GM21390 (cell line): ENCODE measurements at regions not wholly inside any gene's neighbourhood (a gene's known extent, or its start where the extent isn't known, plus 50 kb on each side); places are given as distances from the start of the nearest gene placed in this dataset.

Experiments used
- ATAC-seq: cut with Tn5 transposase; IDR thresholded peaks from one replicate; pipeline ENCODE4 v1.9.1; 2021; ENCODE audit not compliant: unreplicated experiment

DNA sequence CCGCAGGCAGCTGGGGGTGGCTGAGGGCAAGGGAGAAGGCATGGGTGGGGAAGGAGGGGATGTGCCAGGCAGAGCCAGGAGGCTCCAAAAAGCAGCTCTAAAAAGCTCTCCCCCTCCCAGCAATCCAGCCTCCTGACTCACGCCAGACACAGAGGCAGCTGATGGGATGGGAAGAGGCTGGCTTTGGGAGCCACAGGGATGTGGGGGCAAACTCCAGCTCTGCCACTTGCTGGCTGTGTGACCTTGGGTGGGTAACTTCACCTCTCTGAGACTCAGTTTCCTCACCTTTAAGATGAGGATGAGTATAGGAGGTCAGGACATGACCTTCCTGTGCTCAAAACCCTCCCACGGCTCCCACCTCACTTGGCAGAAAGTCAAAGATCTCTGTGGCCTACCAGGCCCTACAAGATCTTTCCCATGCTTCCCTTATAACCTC lies 148.9 kb downstream of the CEBPB start:
- no peak for ATAC-seq

DNA sequence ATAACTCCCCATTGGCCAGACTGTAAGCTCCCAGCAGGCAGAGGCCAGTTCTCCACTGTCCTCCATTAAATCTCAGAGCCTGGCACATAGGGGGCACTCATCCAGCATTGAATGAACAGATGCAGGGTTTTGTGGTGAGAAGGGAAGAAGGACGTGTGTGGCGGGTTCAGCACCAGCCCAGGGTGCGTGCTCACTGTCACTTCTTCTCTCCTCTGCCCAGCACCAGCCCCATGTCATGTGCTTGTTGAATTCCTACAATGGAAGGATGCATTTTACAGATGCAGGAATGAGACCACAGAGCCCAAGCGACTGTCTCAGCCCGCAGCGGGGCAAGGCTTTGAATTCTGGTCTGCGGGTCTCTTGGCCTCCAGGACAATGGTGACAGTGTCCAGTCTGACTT lies 149.9 kb downstream of the CEBPB start:
- ATAC-seq = no peak

DNA sequence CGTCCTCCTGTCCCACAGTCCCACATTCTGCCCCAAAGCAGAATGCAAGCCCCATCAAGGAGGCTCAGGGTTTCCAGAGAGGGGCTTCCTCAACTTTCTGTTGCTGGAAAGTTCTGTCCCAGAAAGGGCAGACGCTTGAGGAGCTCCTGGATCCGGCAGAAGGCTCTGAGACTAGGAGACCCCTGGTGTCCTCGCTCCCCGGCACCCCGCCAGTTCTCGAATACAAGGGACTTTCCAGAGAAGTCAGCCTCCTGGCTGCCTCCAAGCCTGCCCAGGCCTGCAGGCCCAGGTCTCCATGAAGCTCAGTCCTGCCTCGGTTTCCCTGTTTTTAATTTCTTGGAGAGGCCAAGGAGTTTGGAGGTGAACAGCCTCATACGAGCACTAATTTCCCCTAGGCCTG lies 150.4 kb downstream of the CEBPB start:
- ATAC-seq = no peak

DNA sequence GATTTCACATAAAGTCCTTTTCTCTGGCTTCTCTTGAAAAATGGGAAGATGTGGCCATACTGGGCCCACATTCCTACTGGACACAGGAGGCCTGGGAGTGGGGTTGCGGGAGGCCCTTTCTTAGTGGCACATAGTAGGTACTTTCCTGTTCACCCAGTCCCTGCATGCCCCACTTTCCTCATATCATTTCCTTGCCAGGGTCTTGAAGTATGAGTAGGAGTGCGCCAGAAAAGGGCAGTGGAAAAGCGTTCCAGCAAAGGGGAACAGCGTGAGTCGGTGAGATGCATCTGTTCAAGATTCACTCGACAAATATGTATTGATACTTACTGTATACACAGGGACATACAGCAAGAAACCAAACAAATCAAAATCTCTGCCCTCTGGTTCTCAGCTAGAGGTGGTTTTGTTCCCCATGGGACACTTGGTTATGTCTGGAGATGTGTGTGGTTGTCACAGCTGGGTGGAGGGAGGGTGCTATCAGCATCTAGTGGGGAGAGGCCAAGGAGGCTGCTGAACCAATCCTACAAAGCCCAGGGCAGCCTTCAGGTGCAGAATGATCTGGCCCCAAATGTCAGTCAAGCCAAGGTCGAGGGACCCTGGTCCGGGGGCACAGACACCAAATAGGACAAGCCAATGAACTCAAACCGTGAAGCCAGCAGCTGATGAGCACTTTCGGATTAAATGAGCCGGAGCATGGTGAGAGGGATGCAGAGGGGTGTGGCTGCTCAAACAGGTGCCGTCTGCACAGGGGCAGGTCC lies 151.4 kb downstream of the CEBPB start:
- ATAC-seq = no peak

DNA sequence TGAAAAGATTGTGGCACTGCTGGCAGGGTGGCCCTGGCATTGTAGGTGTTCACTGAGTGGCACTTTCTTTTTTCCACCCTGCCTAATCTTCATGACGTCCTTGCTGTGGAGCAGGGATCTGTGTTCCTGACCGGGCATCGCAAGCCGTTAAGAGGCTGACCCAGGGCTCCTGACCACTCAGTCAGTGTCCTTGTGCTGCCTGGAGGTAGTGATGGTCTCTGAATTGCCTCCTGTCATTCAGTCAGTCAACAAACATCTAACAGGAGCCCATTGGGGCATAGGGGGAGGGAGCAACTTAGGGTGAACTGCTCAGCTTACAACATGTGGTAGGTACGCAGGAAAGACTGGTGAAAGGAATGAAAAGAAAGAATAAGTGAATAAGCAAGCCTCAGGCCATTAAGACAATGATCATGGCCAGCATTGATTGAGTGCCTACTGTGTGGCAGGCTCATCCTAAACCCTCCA lies 152.0 kb downstream of the CEBPB start:
- no peak for ATAC-seq

DNA sequence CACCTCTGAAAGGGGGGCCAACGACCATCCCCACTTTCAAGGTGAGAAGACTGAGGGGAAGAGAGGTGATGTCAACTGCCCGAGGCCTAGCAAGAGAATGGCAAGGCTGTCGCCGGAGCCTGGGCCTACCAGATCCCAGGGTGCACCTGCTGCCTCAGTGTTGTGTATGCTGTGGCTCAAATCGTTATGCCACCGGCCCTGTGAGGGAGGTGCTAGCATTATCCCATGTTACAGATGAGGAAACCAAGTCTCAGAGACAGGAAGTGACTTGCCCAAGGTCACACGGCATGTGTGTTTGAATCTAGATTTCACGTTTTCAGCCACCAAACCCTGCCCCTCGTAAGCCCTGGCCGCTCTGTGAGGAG lies 152.5 kb downstream of the CEBPB start:
- no peak for ATAC-seq

DNA sequence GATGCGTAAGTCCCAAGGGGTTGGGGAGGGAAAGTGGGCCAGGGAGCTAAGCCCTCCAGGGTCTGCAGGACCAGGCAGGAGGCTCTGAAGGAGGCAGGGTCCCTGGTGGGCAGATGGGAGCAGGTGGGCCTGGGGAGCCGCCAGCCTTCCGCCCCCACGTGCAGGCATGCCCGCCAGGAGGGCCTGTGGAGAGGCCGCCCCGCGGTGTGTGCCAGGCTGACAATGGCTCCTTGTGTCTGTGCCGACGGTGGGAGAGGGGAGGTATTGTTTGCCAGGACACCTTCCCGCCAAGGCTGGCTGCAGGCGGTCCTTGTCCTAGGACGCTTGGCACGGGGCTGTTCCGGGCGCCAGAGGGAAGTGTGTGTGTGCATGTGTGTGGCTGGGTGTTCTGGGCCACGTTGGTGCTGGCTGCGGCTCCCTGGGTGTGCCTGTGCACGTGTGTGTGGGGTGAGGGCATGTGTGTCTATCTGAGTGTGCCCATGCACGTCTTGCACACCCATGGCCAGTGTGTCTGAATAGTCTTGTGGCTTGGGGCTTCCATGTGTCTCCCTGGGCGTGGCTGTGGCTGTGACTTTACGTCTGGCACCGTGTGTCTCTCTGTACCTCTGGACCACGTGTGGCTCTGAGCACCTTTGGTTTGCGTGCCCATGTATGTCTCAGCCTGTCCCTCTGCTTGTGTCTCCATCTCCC lies 153.0 kb downstream of the CEBPB start:
- ATAC-seq = no peak

DNA sequence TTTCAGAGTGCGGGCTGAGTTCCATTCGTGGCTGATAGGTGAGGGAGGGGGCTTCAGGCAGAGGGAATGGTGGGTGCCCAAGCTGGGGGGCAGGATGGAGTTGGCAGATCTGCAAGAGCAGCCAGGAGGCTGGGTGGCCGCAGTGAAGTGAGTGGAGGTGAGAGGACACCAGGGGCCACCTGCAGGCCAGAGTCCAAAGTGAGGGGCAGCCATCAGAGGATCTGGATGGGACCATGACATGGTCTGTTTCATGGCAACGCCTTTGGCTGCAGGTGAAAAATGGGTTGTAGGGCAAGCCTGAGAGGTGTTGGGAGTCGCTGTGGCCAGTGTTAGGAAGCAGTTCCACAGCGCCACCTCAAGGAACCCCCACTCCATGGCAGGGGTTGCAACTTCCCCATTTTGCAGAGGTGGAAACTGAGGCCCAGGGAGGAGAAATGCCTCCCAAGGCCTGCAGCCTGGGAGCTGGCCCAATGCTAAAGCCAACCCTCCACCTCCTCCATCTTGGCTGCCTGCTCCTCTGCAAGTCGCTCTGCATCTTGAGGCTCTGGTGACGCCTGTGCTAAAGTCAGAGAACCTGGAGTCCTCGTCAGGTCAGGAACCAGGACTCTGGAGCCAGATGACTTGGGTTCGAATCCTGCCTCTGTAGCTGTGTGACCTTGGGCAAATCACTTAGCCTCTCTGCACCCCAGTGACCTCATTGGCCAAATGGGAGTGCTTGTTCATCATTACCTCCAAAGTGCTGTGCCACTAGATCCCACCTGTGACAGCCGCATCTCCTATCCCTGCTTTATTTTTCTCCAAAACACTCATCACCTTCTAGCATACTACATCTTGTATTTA lies 153.8 kb downstream of the CEBPB start:
- ATAC-seq = no peak

DNA sequence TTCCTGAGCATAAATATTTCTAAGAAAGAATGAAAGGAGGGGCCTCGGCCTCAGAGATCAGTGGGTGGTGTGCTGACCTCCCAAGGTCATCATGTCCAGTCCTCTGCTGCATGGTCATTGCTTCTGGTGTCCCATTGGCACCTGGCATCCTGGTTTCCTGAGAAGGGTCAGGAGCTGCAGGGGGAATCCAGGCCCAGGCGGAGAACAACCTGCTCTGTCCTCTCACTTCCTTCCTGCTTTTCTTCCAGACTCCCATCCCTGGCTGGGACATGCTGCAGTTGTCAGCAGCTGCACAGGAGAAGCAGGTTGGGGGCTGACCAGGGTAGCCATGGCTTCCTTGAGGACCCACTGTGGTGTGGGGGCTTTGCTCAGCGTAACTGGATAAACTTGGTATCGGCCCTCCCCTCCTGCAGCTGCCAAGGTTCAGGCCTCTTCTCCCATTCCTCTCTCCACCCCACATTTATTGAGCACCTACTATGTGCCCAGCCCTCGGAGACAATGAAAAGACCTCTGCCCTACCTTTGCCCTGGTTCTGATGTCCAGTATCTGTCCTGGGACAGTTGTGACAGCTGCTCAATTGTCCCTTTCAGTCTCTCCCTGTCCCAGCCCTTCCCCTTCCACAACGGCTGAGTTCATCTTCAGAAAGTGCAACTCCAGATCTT lies 155.2 kb downstream of the CEBPB start:
- ATAC-seq = no peak

DNA sequence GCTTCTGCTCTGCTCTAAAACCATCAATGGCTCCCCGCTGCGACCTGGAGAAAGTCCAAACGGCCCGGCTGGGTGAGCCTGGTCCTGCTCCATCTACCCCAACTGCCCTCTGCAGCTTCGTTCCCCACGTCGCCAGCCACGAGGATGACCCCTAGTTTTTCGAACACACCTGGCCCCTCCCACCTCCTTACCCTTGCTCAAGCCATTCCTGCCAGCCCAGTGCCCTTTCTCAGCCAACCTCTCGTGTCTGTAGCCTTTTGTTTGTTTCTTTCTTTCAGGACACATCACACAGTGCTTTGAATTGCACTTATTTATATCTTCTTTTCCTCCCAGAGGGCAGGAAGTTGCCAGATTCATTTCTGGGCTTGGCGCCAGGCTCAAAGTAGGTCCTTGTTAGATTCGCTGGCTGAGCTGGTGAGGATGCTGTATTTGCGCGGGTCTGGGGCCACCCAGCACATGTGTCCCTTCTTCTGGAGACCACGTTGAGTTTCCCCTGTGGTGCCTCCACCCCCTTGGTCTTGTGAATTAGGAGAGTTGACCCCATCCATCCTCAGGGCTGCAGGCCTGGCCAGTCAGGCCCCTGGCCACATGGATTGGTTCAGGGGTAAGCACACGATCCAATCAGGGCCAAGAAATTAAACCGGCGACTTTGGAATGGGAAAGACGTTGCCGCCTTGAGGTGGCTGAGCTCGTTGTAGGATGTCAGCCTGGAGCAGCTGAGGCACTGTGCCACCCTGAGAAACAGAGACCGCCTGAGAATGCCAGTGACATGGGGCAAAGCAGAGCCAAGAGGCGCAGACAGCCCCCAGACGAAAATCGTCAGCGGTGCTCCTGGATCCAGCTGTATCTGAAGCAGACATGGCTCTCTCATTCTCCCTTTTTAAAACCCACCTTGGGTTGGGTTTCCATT lies 156.0 kb downstream of the CEBPB start:
- no peak for ATAC-seq

DNA sequence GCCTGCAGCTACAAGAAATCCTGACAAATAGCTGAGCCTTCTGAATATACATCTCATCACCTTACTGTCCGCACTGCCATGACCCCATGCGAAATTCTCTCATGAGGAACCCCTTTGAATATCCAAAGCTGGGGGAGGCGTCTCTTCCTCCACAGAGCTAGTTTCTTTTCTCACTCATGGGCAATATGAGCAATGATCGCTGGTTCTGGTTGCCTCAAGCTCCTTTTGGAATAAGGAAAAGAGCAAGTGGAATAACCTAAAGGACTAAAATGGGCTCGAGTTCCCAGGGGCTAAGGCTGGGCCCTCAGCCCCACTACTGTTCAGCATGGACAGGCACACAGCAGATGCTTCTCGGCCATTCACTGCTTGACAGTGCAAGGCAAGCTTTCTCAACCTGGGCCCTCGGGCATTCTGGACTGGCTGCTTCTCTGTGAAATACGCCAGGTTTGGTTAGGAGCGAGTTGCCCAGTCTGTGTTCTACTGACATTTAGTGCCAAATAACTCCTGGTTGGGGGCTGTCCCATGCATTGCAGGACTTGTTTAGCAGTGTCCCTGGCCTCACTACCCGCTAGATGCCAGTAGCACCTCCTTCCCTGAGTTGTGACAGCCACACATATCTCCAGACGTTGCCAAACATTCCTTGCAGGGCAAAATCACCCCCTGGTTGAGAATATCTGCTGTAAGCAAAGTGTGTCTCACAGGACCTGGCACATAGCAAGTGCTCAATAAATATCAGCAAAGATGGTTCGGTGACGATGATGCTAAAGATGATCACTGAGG lies 156.8 kb downstream of the CEBPB start:
- no peak for ATAC-seq

DNA sequence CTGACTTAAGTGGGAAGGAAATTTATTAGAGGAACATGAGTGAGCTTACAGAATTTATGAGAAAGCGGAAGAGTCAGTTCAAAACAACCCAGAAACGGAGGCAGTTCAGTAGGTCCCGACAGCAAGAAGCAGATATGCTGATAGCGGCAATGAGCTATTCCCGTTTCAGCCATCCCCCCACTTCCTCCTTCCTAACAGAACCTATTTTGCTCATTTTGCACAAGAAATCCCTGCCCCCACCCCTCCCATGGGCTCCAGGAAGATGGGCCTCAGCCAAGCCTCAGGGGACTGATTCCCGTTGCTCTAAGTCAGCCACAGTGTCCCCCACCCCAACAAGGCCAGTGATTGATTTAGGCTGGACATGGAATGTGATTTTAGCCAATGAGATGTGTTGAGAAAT lies 157.5 kb downstream of the CEBPB start:
- ATAC-seq = no peak

DNA sequence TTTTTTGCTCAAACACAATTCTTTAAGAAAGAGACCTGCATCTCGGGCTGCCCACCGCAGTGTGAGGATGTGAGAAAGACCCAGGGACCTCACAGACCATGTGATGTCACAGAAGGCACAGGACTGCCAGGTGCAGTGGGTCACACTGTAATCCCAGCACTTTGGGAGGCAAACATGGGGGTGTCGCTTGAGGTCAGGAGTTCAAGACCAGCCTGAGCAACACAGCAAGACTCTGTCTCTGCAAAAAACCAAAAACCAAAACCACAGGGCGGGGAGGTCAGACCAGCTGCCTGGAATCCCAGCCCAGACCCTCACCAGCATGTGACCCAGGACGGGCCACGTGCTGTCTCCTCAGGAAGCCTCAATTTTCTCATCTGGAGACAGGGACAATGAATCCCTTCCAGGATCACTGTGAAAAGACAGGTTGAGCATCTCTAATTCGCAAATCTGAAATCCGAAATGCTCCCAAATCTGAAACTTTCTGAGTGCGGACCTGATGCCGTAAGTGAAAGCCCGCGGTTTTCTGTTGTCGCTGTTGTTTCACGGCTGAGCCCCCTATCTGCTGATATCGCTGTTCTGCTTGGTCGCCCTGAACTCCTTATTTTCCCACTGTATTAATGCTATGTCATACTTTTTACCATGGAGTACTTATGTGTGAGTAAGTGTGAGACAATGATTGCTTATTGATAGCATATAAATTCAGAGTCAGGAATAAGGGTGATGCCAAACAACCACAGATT lies 159.5 kb upstream of the PTPN1 start:
- no peak for ATAC-seq

DNA sequence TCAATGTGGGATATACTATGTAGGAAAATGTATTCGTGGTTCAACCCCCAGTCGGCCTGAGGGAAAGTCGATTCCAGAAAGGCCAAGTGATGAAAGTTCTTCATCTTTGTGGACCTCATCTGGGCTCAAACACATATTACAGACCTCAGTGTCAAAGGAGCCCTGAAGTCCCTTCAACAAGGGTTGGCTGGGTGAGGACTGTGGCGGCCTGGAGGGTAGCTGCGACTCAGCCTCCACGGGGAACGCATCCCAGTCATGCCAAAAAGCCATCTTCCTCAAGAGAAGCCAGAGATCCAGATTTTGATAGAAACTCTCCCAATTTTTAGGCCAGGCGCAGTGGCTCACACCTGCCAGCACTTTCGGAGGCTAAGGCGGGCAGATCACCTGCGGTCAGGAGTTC lies 158.6 kb upstream of the PTPN1 start:
- ATAC-seq = no peak

DNA sequence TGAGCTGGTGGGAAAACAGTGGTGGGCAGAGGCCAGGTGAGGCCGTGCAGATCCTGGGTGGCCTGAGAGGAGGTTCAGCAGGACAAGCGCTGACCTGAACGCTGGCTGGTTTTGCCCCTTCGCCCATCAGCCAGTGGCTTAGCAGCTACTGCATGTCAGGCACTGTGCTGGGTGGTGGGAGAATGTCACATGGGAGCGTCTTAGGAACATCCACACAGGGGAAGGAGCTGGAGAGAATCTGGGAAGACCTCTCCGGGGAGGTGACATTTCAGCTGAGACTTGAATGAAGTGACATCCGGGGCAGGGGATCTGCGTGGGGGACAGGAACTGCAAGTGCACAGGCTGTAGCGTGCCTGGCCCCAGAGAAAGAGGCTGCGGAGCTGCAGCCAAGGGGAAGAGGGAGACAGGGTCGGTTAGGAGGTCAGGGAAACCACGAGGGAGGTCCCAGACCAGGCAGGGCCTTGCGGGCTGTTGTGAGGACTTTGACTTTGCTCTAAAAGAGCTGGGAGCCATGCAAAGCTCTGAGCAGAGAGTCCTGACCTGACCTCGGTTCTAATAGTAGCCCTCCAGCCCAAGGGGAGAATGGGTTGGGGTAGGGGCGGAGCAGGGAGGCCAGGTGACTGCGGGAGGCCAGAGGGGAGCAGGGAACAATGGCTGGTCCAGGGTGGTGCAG lies 156.8 kb upstream of the PTPN1 start:
- no peak for ATAC-seq

DNA sequence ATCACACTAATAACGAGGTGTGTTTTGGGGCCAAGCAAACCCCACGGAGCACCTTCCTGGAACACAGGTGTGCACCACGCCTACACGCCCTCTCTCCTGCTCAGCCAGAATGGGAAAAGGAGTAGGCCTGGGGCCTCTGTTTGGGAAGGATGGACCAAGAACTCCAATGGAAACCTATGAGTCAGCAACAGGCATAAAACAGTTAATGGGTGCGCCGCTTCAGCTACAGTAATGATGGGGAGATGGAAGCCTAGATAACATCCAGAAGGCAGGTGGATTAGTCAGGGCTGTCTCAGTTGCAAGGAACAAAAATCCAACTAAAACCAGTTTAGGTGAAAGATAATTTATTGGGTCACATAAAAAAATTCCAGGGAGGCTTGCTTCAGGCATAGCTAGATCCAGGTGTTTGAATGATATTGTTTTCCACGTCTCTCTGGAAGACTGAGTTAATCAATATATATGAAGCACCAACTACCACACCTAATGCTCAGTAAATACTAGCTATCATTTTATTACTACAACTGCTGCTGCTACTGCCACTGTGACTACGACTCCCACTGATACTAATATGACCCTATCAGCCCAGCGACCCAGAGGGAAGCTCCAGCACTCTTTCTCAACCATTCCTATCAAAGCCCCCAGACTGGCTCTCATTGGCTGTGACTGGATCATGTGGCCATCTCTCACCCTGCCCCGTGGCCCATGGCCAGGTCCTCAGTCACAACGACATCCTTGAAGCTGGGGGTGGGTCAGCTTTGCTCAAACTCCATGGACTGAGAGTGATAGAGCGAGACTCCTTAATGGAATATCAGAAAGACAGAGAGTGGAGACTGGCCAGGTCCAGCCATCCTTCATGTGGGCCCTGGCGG lies 155.2 kb upstream of the PTPN1 start:
- no peak for ATAC-seq
